Astrocyte (in vitro differentiated cells and primary cell): ENCODE measurements at regions not wholly inside any gene's neighbourhood (a gene's known extent, or its start where the extent isn't known, plus 50 kb on each side); places are given as distances from the start of the nearest gene placed in this dataset.
A peak's percentile ranks its signal among the peaks of the same experiment; 100 is the strongest.

ENCODE experiments used
- DNase-seq: peaks from one replicate; pipeline ENCODE4 v3.0.0-alpha.2; 2010; ENCODE audit warnings: low read depth
- FAIRE-seq: peaks from 2 replicates; lab custom pipeline; 2011; peaks lifted over from hg19 to GRCh38; lab: Jason Lieb, UNC
- H2AFZ ChIP-seq: 2 replicates; pipeline ENCODE4 v1.6.0; 2012; ENCODE audit warnings: low read depth, low read length, inconsistent platforms
- H3K27ac ChIP-seq: 2 replicates; pipeline ENCODE4 v1.5.1; 2011; ENCODE audit warnings: low read depth, low read length, inconsistent platforms
- H3K27me3 ChIP-seq: 2 replicates; pipeline ENCODE4 v1.6.0; 2011; ENCODE audit warnings: low read length, inconsistent platforms; ENCODE audit not compliant: insufficient read depth
- H3K36me3 ChIP-seq: 2 replicates; pipeline ENCODE4 v1.5.1; 2011; ENCODE audit warnings: low read length, inconsistent platforms; ENCODE audit not compliant: insufficient read depth
- H3K4me1 ChIP-seq: 2 replicates; pipeline ENCODE4 v1.5.1; 2011; ENCODE audit warnings: low read length, inconsistent platforms; ENCODE audit not compliant: insufficient read depth
- H3K4me2 ChIP-seq: 2 replicates; pipeline ENCODE4 v1.6.0; 2012; ENCODE audit warnings: low read length, inconsistent platforms
- H3K4me3 ChIP-seq: 2 replicates; pipeline ENCODE4 v1.5.1; 2011; ENCODE audit warnings: low read depth, mild to moderate bottlenecking, low read length, inconsistent platforms; ENCODE audit not compliant: insufficient read depth
- H3K79me2 ChIP-seq: 2 replicates; pipeline ENCODE4 v1.6.0; 2012; ENCODE audit warnings: mild to moderate bottlenecking, low read length, inconsistent platforms; ENCODE audit not compliant: insufficient read depth
- H3K9ac ChIP-seq: 2 replicates; pipeline ENCODE4 v1.6.0; 2012; ENCODE audit warnings: mild to moderate bottlenecking, low read length, inconsistent platforms
- H3K9me3 ChIP-seq: 2 replicates; pipeline ENCODE4 v1.5.1; 2012; ENCODE audit warnings: low read depth, mild to moderate bottlenecking, low read length, inconsistent platforms; ENCODE audit not compliant: insufficient read depth
- H4K20me1 ChIP-seq: 2 replicates; pipeline ENCODE4 v1.6.0; 2012; ENCODE audit warnings: low read length, inconsistent platforms; ENCODE audit not compliant: insufficient read depth
- H3K27ac Mint-ChIP-seq: one replicate; pipeline ENCODE4 v1.8.0; 2021; ENCODE audit warnings: mild to moderate bottlenecking, mixed read lengths; ENCODE audit not compliant: unreplicated experiment
- H3K27me3 Mint-ChIP-seq: one replicate; pipeline ENCODE4 v1.8.0; 2021; ENCODE audit warnings: low read depth, mixed read lengths; ENCODE audit not compliant: unreplicated experiment
- H3K36me3 Mint-ChIP-seq: one replicate; pipeline ENCODE4 v1.8.0; 2021; ENCODE audit warnings: low read depth, mixed read lengths; ENCODE audit not compliant: unreplicated experiment
- H3K4me1 Mint-ChIP-seq: one replicate; pipeline ENCODE4 v1.8.0; 2021; ENCODE audit warnings: low read depth, mixed read lengths; ENCODE audit not compliant: unreplicated experiment
- H3K4me3 Mint-ChIP-seq: one replicate; pipeline ENCODE4 v1.8.0; 2021; ENCODE audit warnings: mild to moderate bottlenecking, moderate library complexity, mixed read lengths; ENCODE audit not compliant: unreplicated experiment
- H3K9me3 Mint-ChIP-seq: one replicate; pipeline ENCODE4 v1.8.0; 2021; ENCODE audit warnings: mild to moderate bottlenecking, mixed read lengths; ENCODE audit not compliant: unreplicated experiment
- EZH2 ChIP-seq: IDR thresholded peaks from 2 replicates; pipeline ENCODE4 v1.6.1; 2012; ENCODE audit warnings: mild to moderate bottlenecking, low read length, inconsistent platforms; ENCODE audit not compliant: insufficient read depth
- TF ChIP-seq, protein P1 (sequence below): IDR thresholded peaks from 2 replicates; pipeline ENCODE4 v1.5.1; 2011; ENCODE audit warnings: low read depth, mild to moderate bottlenecking, inconsistent platforms, low read length, moderate library complexity; ENCODE audit not compliant: insufficient read depth

DNA sequence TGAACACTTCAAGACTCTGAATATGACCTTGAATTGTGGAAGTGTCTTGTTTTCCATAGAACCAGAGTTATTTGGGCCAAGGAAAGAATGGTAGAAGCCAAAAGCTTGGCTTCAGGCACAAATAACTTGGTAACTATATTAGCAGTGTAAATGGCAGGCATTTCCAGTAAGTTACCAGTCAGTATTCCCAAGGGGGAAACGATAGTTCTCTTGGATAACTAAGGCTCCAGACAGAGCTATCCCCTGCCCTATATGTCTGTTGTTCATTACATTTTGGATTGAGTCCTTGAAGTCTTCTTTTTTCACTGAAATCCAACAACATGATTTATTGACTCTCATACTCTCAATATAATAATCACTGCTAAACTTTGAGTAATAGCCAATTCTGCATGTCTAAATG is 364.1 kb downstream of the MAGEB5 start:
- Mint-ChIP-seq H3K36me3 (no peaks in the 10 kb centered on the region), H3K9me3 (no peaks in the 10 kb centered on the region)
- TF ChIP-seq, protein P1, sequence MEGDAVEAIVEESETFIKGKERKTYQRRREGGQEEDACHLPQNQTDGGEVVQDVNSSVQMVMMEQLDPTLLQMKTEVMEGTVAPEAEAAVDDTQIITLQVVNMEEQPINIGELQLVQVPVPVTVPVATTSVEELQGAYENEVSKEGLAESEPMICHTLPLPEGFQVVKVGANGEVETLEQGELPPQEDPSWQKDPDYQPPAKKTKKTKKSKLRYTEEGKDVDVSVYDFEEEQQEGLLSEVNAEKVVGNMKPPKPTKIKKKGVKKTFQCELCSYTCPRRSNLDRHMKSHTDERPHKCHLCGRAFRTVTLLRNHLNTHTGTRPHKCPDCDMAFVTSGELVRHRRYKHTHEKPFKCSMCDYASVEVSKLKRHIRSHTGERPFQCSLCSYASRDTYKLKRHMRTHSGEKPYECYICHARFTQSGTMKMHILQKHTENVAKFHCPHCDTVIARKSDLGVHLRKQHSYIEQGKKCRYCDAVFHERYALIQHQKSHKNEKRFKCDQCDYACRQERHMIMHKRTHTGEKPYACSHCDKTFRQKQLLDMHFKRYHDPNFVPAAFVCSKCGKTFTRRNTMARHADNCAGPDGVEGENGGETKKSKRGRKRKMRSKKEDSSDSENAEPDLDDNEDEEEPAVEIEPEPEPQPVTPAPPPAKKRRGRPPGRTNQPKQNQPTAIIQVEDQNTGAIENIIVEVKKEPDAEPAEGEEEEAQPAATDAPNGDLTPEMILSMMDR = no peak
- TF ChIP-seq EZH2 = no peak

GRCh38 chrX:26574234-26574633 is 358.3 kb downstream of the MAGEB5 start:
- Histone ChIP-seq H3K4me1 (no peaks in the 10 kb centered on the region), H3K9me3 (no peaks in the 10 kb centered on the region), H3K79me2 (no peaks in the 10 kb centered on the region), H4K20me1 (no peaks in the 10 kb centered on the region), H3K27ac (no peak overlapping the region), H3K36me3 (no peaks in the 10 kb centered on the region), H3K9ac (no peak overlapping the region), H3K27me3 (no peaks in the 10 kb centered on the region), H2AFZ (no peak overlapping the region), H3K4me2 (no peak overlapping the region), H3K4me3 (no peak overlapping the region)
- no peaks in the 10 kb centered on the region for H3K27me3 Mint-ChIP-seq
- no peak overlapping the region for H3K27ac Mint-ChIP-seq
- FAIRE-seq (peak; percentile 92), DNase-seq (no peak)
- no peak overlapping the region for H3K4me3 Mint-ChIP-seq
- TF ChIP-seq, protein P1 = no peak
- no peak for TF ChIP-seq EZH2
- H3K9me3 Mint-ChIP-seq = no peaks in the 10 kb centered on the region
- H3K36me3 Mint-ChIP-seq = no peaks in the 10 kb centered on the region
- H3K4me1 Mint-ChIP-seq = no peaks in the 10 kb centered on the region

More for the DNA sequence above, 364.1 kb downstream of the MAGEB5 start:
- Histone ChIP-seq H3K4me2 (no peak overlapping the region), H3K4me1 (no peaks in the 10 kb centered on the region), H2AFZ (no peak overlapping the region), H3K79me2 (no peaks in the 10 kb centered on the region), H4K20me1 (no peaks in the 10 kb centered on the region), H3K9ac (no peak overlapping the region), H3K4me3 (no peak overlapping the region), H3K27me3 (no peaks in the 10 kb centered on the region), H3K9me3 (no peaks in the 10 kb centered on the region), H3K27ac (no peak overlapping the region), H3K36me3 (no peaks in the 10 kb centered on the region)
- no peaks in the 10 kb centered on the region for H3K27me3 Mint-ChIP-seq
- FAIRE-seq (peak; percentile 88), DNase-seq (no peak)
- no peak overlapping the region for H3K4me3 Mint-ChIP-seq
- H3K27ac Mint-ChIP-seq = no peak overlapping the region
- H3K4me1 Mint-ChIP-seq = peaks cover 5% of the 10 kb centered on the region

DNA sequence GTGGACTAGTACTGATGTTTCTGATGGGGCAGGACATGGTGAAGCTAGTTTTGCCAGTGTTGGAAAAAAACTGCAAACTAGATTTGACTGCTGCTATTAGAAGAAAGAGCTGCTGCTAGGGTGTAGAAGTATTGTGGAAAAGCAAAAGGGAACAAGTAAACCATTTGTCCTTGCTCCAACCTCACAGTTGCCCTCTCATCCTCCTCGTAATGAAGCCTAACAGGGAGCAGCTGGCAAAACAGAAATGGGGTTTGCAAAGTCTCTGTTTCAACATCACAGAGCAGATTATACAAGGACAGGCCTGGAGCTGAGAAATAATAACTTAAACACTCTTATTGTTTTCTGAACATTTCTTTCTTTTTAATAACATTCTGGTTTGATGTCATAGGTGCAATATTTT is 346.2 kb downstream of the MAGEB5 start:
- H3K9me3 ChIP-seq = no peaks in the 10 kb centered on the region
- FAIRE-seq = peak; percentile 39

More for the DNA sequence above, 346.2 kb downstream of the MAGEB5 start:
- no peaks in the 10 kb centered on the region for H3K79me2 ChIP-seq
- H3K4me1 ChIP-seq = no peaks in the 10 kb centered on the region
- no peaks in the 10 kb centered on the region for H3K27me3 ChIP-seq
- DNase-seq = no peak
- no peaks in the 10 kb centered on the region for H4K20me1 ChIP-seq
- Mint-ChIP-seq H3K36me3 (no peaks in the 10 kb centered on the region), H3K27ac (no peak overlapping the region), H3K27me3 (peaks cover 3% of the 10 kb centered on the region), H3K4me1 (no peaks in the 10 kb centered on the region), H3K4me3 (no peak overlapping the region), H3K9me3 (no peaks in the 10 kb centered on the region)
- no peak overlapping the region for H2AFZ ChIP-seq
- no peak overlapping the region for H3K4me3 ChIP-seq
- H3K36me3 ChIP-seq = no peaks in the 10 kb centered on the region
- H3K9ac ChIP-seq = no peak overlapping the region
- no peak overlapping the region for H3K4me2 ChIP-seq
- H3K27ac ChIP-seq = no peak overlapping the region
- TF ChIP-seq EZH2 = no peak
